GM23248 (cell line): ENCODE measurements at regions not wholly inside any gene's neighbourhood (a gene's known extent, or its start where the extent isn't known, plus 50 kb on each side); places are given as distances from the start of the nearest gene placed in this dataset.

Experiments used
- DNase-seq: peaks from one replicate; pipeline ENCODE4 v3.0.0-alpha.2; 2015
- H2AFZ ChIP-seq: fragments of 200-600 bp; sonication (generic); 2 replicates; pipeline ENCODE4 v1.6.1; 2016; ENCODE audit warnings: antibody characterized with exemption
- H3F3A ChIP-seq: fragments of 200-600 bp; sonication (generic); 2 replicates; pipeline ENCODE4 v1.6.1; 2016; ENCODE audit warnings: mild to moderate bottlenecking, antibody characterized with exemption, mixed run types; ENCODE audit not compliant: insufficient read depth
- H3K27ac ChIP-seq: fragments of 200-600 bp; sonication (generic); 2 replicates; pipeline ENCODE4 v1.5.1; 2016; ENCODE audit warnings: mild to moderate bottlenecking
- H3K27me3 ChIP-seq: fragments of 200-600 bp; sonication (generic); replicated peaks from 2 replicates; pipeline ENCODE4 v1.6.1; 2016; ENCODE audit warnings: mild to moderate bottlenecking; ENCODE audit not compliant: insufficient read depth
- H3K36me3 ChIP-seq: fragments of 200-600 bp; sonication (generic); 2 replicates; pipeline ENCODE4 v1.6.1; 2016; ENCODE audit warnings: low read depth, mild to moderate bottlenecking
- H3K4me1 ChIP-seq: fragments of 200-600 bp; sonication (generic); 2 replicates; pipeline ENCODE4 v1.6.1; 2016; ENCODE audit warnings: mild to moderate bottlenecking; ENCODE audit not compliant: insufficient read depth
- H3K4me2 ChIP-seq: fragments of 200-600 bp; sonication (generic); one replicate; pipeline ENCODE4 v1.6.1; 2016; ENCODE audit warnings: mild to moderate bottlenecking; ENCODE audit not compliant: unreplicated experiment
- H3K4me3 ChIP-seq: fragments of 200-600 bp; sonication (generic); 2 replicates; pipeline ENCODE4 v1.5.1; 2016; ENCODE audit warnings: mild to moderate bottlenecking
- H3K79me2 ChIP-seq: fragments of 200-600 bp; sonication (generic); 2 replicates; pipeline ENCODE4 v1.6.1; 2016; ENCODE audit warnings: mild to moderate bottlenecking; ENCODE audit not compliant: insufficient read depth
- H3K9ac ChIP-seq: fragments of 200-600 bp; sonication (generic); 2 replicates; pipeline ENCODE4 v1.6.1; 2016; ENCODE audit warnings: mild to moderate bottlenecking
- H3K9me2 ChIP-seq: fragments of 200-600 bp; sonication (generic); 2 replicates; pipeline ENCODE4 v1.6.1; 2016; ENCODE audit warnings: mixed run types, mild to moderate bottlenecking, moderate library complexity; ENCODE audit not compliant: insufficient read depth
- H3K9me3 ChIP-seq: fragments of 200-600 bp; sonication (generic); one replicate; pipeline ENCODE4 v1.6.1; 2017; ENCODE audit warnings: low read depth
- H4K20me1 ChIP-seq: fragments of 200-600 bp; sonication (generic); 2 replicates; pipeline ENCODE4 v1.6.0; 2016; ENCODE audit not compliant: insufficient read depth
- EZH2 ChIP-seq: fragments of 200-600 bp; sonication (generic); IDR thresholded peaks from 2 replicates; pipeline ENCODE4 v1.6.1; 2018; ENCODE audit warnings: antibody characterized with exemption, mild to moderate bottlenecking; ENCODE audit not compliant: insufficient read depth, poor library complexity, severe bottlenecking
- EZH2phosphoT487 ChIP-seq: fragments of 200-600 bp; sonication (generic); IDR thresholded peaks from 2 replicates; pipeline ENCODE4 v1.6.1; 2018; ENCODE audit warnings: antibody characterized with exemption, moderate library complexity, mild to moderate bottlenecking, low read depth; ENCODE audit not compliant: insufficient read depth
- WGBS, 2 experiments: methylation state at CpG; one replicate each; pipeline ENCODE4 v1.1.6; 2015 to 2017; ENCODE audit warnings: low lambda C conversion rate in 2 of 2, low coverage in 1 of 2; ENCODE audit errors: missing lambda C conversion rate in 2 of 2; 5-methylcytosine and 5-hydroxymethylcytosine counted together
- in situ Hi-C: fragments of 300-500 bp; cut with MboI; formaldehyde crosslinking; loops from 2 replicates; pipeline ENCODE4 v1.15.0; 2020

DNA sequence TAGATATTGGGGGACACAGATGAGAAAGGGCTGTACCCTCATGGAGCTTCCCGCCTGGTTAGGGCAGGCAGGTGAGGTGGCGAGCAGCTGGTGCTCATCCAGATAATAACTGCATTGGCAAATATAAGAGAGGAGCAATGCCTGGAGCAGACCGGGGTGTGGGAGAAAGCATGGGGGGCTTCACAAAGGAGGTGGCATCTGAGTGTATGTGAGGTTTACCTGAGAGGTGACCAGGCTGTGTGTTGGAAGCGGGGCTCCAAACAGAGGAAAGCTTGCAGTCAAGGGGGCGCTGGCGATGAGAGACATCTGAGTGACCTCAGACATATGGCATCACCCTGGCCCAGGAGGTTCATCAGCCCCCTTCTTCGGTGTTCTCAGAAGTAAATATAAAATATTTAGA is 72.1 kb upstream of the PMEPA1 start:
- H3K4me1 ChIP-seq: peaks cover 2% of the 10 kb centered on the region; the same call in 1 of the 2 replicates
- WGBS, 2 experiments: 90 to 93% methylated on average over 7 of the region's 7 CpGs
- in situ Hi-C loops: no loop called here
- no peak overlapping the region for H3K9ac ChIP-seq
- H4K20me1 ChIP-seq: no peaks in the 10 kb centered on the region
- H3K4me3 ChIP-seq: no peak overlapping the region
- no peaks in the 10 kb centered on the region for H3F3A ChIP-seq
- H3K27me3 ChIP-seq: peaks cover 8% of the 10 kb centered on the region; the same call in 1 of the 2 replicates
- no peak overlapping the region for H3K4me2 ChIP-seq
- no peak overlapping the region for H3K27ac ChIP-seq
- DNase-seq: no peak
- no peaks in the 10 kb centered on the region for H3K79me2 ChIP-seq
- H3K9me2 ChIP-seq: no peaks in the 10 kb centered on the region
- TF ChIP-seq EZH2phosphoT487 (no peak), EZH2 (no peak)
- H2AFZ ChIP-seq: no peak overlapping the region
- H3K9me3 ChIP-seq: no peaks in the 10 kb centered on the region
- no peaks in the 10 kb centered on the region for H3K36me3 ChIP-seq

GRCh38 chr20:57780906-57781305 is 71.1 kb upstream of the PMEPA1 start:
- Histone ChIP-seq H3K9ac (no peak overlapping the region), H3K27me3 (peaks cover 3% of the 10 kb centered on the region; the same call in 1 of the 2 replicates), H3K36me3 (no peaks in the 10 kb centered on the region), H3K27ac (no peak overlapping the region), H2AFZ (no peak overlapping the region), H3F3A (no peaks in the 10 kb centered on the region), H3K79me2 (no peaks in the 10 kb centered on the region), H3K9me3 (no peaks in the 10 kb centered on the region), H4K20me1 (no peaks in the 10 kb centered on the region), H3K9me2 (no peaks in the 10 kb centered on the region), H3K4me3 (no peak overlapping the region), H3K4me1 (peaks cover 3% of the 10 kb centered on the region; the same call in 1 of the 2 replicates), H3K4me2 (no peak overlapping the region)
- TF ChIP-seq EZH2phosphoT487: no peak
- no peak for TF ChIP-seq EZH2
- DNase-seq: no peak
- 55 to 60% methylated on average over 4 of the region's 4 CpGs for WGBS, 2 experiments
- in situ Hi-C loops: no loop called here

- no peak overlapping the region for H3K4me3 ChIP-seq
- no peak for DNase-seq
- no peak overlapping the region for H3K9ac ChIP-seq
- no peaks in the 10 kb centered on the region for H4K20me1 ChIP-seq
- H3F3A ChIP-seq: no peaks in the 10 kb centered on the region
- H3K36me3 ChIP-seq: no peaks in the 10 kb centered on the region
- TF ChIP-seq EZH2phosphoT487 (no peak), EZH2 (no peak)
- peaks cover 3% of the 10 kb centered on the region; the same call in 1 of the 2 replicates for H3K27me3 ChIP-seq
- no peaks in the 10 kb centered on the region for H3K9me2 ChIP-seq
- in situ Hi-C loops: no loop called here
- no peak overlapping the region for H3K4me2 ChIP-seq
- H3K27ac ChIP-seq: no peak overlapping the region
- H3K9me3 ChIP-seq: no peaks in the 10 kb centered on the region
- H3K79me2 ChIP-seq: no peaks in the 10 kb centered on the region
- WGBS, 2 experiments: 64 to 71% methylated on average over 5 of the region's 5 CpGs
- H3K4me1 ChIP-seq: peaks cover 3% of the 10 kb centered on the region; the same call in 1 of the 2 replicates
- H2AFZ ChIP-seq: no peak overlapping the region
Measured at GRCh38 chr20:57780398-57780797, 70.6 kb upstream of the PMEPA1 start.

DNA sequence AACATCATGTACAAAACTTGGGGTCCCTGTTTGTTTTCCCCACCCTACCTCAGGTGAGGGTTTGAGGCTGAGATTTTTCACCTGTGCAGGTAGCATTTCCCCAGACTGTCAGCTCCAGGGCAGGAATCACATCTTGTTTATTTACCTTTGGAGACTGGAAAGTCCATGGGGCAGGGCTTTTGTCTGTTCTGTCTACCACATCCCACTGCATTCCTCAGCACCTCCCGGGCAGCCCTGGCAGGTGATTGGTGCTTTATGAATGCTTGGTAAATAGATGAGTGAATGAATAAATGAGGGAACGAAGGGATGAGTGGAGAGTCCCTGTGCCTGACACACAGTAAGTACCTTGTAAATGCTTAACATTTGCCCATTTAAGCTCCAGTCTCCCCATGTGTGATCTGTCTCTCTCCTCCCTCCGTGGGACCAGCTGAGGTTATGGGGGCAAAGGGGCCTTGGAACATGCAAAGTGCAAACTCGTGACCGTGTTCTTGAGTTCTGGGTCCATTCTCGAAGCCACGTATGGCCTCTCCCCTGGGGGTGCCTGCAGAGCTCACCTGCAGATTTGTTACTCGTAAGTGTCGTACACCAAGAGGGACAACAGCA is 69.7 kb upstream of the PMEPA1 start:
- no peak for TF ChIP-seq EZH2phosphoT487
- no peak for TF ChIP-seq EZH2

More for the DNA sequence above, 69.7 kb upstream of the PMEPA1 start:
- H3K27ac ChIP-seq: no peak overlapping the region
- H3K9me3 ChIP-seq: no peaks in the 10 kb centered on the region
- H3K9me2 ChIP-seq: no peaks in the 10 kb centered on the region
- H3K4me2 ChIP-seq: no peak overlapping the region
- no peak overlapping the region for H3K4me3 ChIP-seq
- DNase-seq: no peak
- peaks cover 3% of the 10 kb centered on the region; the same call in 1 of the 2 replicates for H3K4me1 ChIP-seq
- no peaks in the 10 kb centered on the region for H3K36me3 ChIP-seq
- no peaks in the 10 kb centered on the region for H3F3A ChIP-seq
- peaks cover 3% of the 10 kb centered on the region; the same call in 1 of the 2 replicates for H3K27me3 ChIP-seq
- H3K9ac ChIP-seq: no peak overlapping the region
- WGBS, 2 experiments: 60 to 61% methylated on average over 9 of the region's 9 CpGs
- no peak overlapping the region for H2AFZ ChIP-seq
- H4K20me1 ChIP-seq: no peaks in the 10 kb centered on the region
- H3K79me2 ChIP-seq: no peaks in the 10 kb centered on the region
- in situ Hi-C loops: no loop called here
